ENCODE measurements at regions not wholly inside any gene's neighbourhood (a gene's known extent, or its start where the extent isn't known, plus 50 kb on each side); places are given as distances from the start of the nearest gene placed in this dataset.

GRCh38 chr10:27612551-27613035 is 108.5 kb downstream of the RAB18 start:
- intact Hi-C loops (cut with micrococcal nuclease; ENCODE audit: unreplicated experiment) = no loop called here
- H3K4me1 ChIP-seq (ENCODE audit: insufficient read depth, low read length, poor library complexity, severe bottlenecking) = no peaks in the 10 kb centered on the region
- TF ChIP-seq EZH2 (IDR thresholded peaks at IDR 0.05; ENCODE audit: borderline replicate concordance, low read depth, low read length, poor library complexity, severe bottlenecking) (no peak), CTCF (conservative IDR thresholded peaks at IDR 0.05; ENCODE audit: low read depth, low read length) (no peak)
- H3K9me3 ChIP-seq (ENCODE audit: low read depth, low read length, poor library complexity, severe bottlenecking) = no peaks in the 10 kb centered on the region
- no peak for DNase-seq (ENCODE audit: low spot score)
- H3K27me3 ChIP-seq (replicated peaks; ENCODE audit: insufficient read depth, low read depth, low read length, poor library complexity) = no peaks in the 10 kb centered on the region
- H3K4me3 ChIP-seq (ENCODE audit: low read depth, low read length, poor library complexity, severe bottlenecking) = no peak overlapping the region
- no TSS peak for BruUV-seq (replicated peaks)
- ChIA-PET POLR2A (ENCODE audit: low non-redundant PET) (no interaction called here), CTCF (no interaction called here)
- no peaks in the 10 kb centered on the region for H3K36me3 ChIP-seq (ENCODE audit: insufficient read depth, low read length, poor library complexity, severe bottlenecking)
- H3K27ac ChIP-seq (ENCODE audit: low read depth, low read length, poor library complexity, severe bottlenecking) = no peak overlapping the region

DNA sequence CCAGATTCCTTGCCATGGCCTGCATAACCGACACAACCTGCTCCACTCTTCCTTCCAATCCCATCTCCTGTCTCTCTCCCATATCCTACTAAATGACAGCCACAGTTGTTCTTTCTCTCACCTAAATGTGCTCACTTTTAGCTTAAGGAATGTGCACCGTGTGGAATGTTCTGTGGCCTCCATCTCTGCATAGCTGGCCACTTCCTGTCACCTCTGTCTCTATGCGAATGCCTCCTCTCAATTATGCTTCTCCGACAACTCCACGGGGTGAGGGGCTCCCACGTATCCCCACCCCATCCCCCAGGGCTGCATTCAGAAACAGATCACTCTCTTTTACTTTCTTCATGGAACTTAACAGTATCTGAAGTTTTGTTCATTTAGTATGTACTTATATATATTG is 110.7 kb downstream of the RAB18 start:
- DNase-seq (ENCODE audit: low spot score) = no peak
- ChIA-PET CTCF (no interaction called here), POLR2A (ENCODE audit: low non-redundant PET) (no interaction called here)
- H3K9me3 ChIP-seq (ENCODE audit: low read depth, low read length, poor library complexity, severe bottlenecking) = no peaks in the 10 kb centered on the region
- H3K4me1 ChIP-seq (ENCODE audit: insufficient read depth, low read length, poor library complexity, severe bottlenecking) = no peaks in the 10 kb centered on the region
- no peak overlapping the region for H3K27ac ChIP-seq (ENCODE audit: low read depth, low read length, poor library complexity, severe bottlenecking)
- BruUV-seq (replicated peaks) = no TSS peak
- no peak overlapping the region for H3K4me3 ChIP-seq (ENCODE audit: low read depth, low read length, poor library complexity, severe bottlenecking)
- TF ChIP-seq EZH2 (IDR thresholded peaks at IDR 0.05; ENCODE audit: borderline replicate concordance, low read depth, low read length, poor library complexity, severe bottlenecking) = no peak
- no peak for TF ChIP-seq CTCF (conservative IDR thresholded peaks at IDR 0.05; ENCODE audit: low read depth, low read length)
- H3K27me3 ChIP-seq (replicated peaks; ENCODE audit: insufficient read depth, low read depth, low read length, poor library complexity) = no peaks in the 10 kb centered on the region
- intact Hi-C loops (cut with micrococcal nuclease; ENCODE audit: unreplicated experiment) = no loop called here
- no peaks in the 10 kb centered on the region for H3K36me3 ChIP-seq (ENCODE audit: insufficient read depth, low read length, poor library complexity, severe bottlenecking)

DNA sequence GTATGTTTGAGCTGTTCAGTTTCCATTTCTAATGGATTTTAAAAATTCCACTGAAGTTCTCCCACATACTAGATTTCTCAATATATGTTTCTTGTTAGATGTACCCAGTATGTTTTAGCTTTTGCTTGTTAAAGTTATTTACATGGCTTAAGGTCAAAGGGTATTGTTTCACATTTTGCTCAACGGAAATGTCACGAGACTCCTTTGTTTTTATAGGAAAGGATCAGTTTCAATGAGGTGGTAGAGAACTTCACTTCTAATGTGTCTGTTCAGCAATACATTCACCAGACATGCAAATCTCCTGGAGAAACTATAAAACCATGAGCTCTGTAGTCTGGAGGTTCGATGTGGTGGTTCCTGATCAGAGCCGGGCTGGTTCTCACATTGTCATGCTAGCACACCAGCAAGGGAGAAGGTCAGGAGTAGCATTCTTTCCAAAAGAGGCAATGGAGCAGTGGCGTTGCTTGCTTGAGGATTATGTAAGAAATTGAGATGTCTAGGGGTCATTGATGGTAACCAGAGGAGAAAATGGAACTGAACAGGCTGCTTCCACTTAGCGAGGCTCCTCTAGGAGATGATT is 114.0 kb downstream of the RAB18 start:
- intact Hi-C loops (cut with micrococcal nuclease; ENCODE audit: unreplicated experiment) = no loop called here
- CTCF ChIA-PET = no interaction called here

More for the DNA sequence above, 114.0 kb downstream of the RAB18 start:
- Histone ChIP-seq H3K27ac (ENCODE audit: low read depth, low read length, poor library complexity, severe bottlenecking) (no peak overlapping the region), H3K36me3 (ENCODE audit: insufficient read depth, low read length, poor library complexity, severe bottlenecking) (no peaks in the 10 kb centered on the region), H3K9me3 (ENCODE audit: low read depth, low read length, poor library complexity, severe bottlenecking) (no peaks in the 10 kb centered on the region), H3K4me3 (ENCODE audit: low read depth, low read length, poor library complexity, severe bottlenecking) (no peak overlapping the region), H3K27me3 (replicated peaks; ENCODE audit: insufficient read depth, low read depth, low read length, poor library complexity) (no peaks in the 10 kb centered on the region), H3K4me1 (ENCODE audit: insufficient read depth, low read length, poor library complexity, severe bottlenecking) (no peaks in the 10 kb centered on the region)
- no peak for TF ChIP-seq CTCF (conservative IDR thresholded peaks at IDR 0.05; ENCODE audit: low read depth, low read length)
- TF ChIP-seq EZH2 (IDR thresholded peaks at IDR 0.05; ENCODE audit: borderline replicate concordance, low read depth, low read length, poor library complexity, severe bottlenecking) = no peak
- no TSS peak for BruUV-seq (replicated peaks)
- POLR2A ChIA-PET (ENCODE audit: low non-redundant PET) = no interaction called here
- no peak for DNase-seq (ENCODE audit: low spot score)
